GM19468 (cell line): ENCODE measurements at regions not wholly inside any gene's neighbourhood (a gene's known extent, or its start where the extent isn't known, plus 50 kb on each side); places are given as distances from the start of the nearest gene placed in this dataset.
"Not testable (repeated sequence)": the region's sequence is repeated elsewhere in the genome, so short reads cannot be mapped to it uniquely, and the experiment has no call there.

Experiments used
- ATAC-seq: cut with Tn5 transposase; IDR thresholded peaks from one replicate; pipeline ENCODE4 v1.9.1; 2021; ENCODE audit warnings: mild to moderate bottlenecking, moderate library complexity, moderate number of reproducible peaks; ENCODE audit not compliant: unreplicated experiment; ENCODE audit errors: extremely low read depth

GRCh38 chr6:147651-148050, 144.6 kb upstream of the DUSP22 start:
- not testable (repeated sequence) for ATAC-seq

GRCh38 chr6:148051-148984, 144.0 kb upstream of the DUSP22 start:
- ATAC-seq = peak; percentile 93

- ATAC-seq = not testable (repeated sequence)
Measured at GRCh38 chr6:150147-150546, 142.1 kb upstream of the DUSP22 start.

GRCh38 chr6:152436-152835, 139.9 kb upstream of the DUSP22 start:
- ATAC-seq = not testable (repeated sequence)

- not testable (repeated sequence) for ATAC-seq
Measured at GRCh38 chr6:153026-153425, 139.3 kb upstream of the DUSP22 start.

GRCh38 chr6:153867-154266, 138.4 kb upstream of the DUSP22 start:
- not testable (repeated sequence) for ATAC-seq

GRCh38 chr6:154321-155092, 137.8 kb upstream of the DUSP22 start:
- ATAC-seq = not testable (repeated sequence)

GRCh38 chr6:156010-156409, 136.3 kb upstream of the DUSP22 start:
- ATAC-seq = no peak

- not testable (repeated sequence) for ATAC-seq
Measured at GRCh38 chr6:156441-157140, 135.7 kb upstream of the DUSP22 start.

- ATAC-seq = not testable (repeated sequence)
Measured at GRCh38 chr6:157176-157575, 135.1 kb upstream of the DUSP22 start.

GRCh38 chr6:161657-162056, 130.6 kb upstream of the DUSP22 start:
- ATAC-seq = not testable (repeated sequence)

- ATAC-seq = no peak
Measured at GRCh38 chr6:164720-165119, 127.6 kb upstream of the DUSP22 start.

GRCh38 chr6:165263-165662, 127.0 kb upstream of the DUSP22 start:
- ATAC-seq = no peak

GRCh38 chr6:165906-166305, 126.4 kb upstream of the DUSP22 start:
- ATAC-seq = no peak

GRCh38 chr6:168865-169455, 123.3 kb upstream of the DUSP22 start:
- ATAC-seq = no peak

GRCh38 chr6:174036-174435, 118.3 kb upstream of the DUSP22 start:
- ATAC-seq = no peak

- ATAC-seq = no peak
Measured at GRCh38 chr6:175680-176079, 116.6 kb upstream of the DUSP22 start.

- ATAC-seq = no peak
Measured at GRCh38 chr6:176766-177165, 115.5 kb upstream of the DUSP22 start.

GRCh38 chr6:178119-178518, 114.2 kb upstream of the DUSP22 start:
- ATAC-seq = no peak

GRCh38 chr6:178929-179328, 113.4 kb upstream of the DUSP22 start:
- not testable (repeated sequence) for ATAC-seq
